GM12878 (cell line): ENCODE measurements at regions not wholly inside any gene's neighbourhood (a gene's known extent, or its start where the extent isn't known, plus 50 kb on each side); places are given as distances from the start of the nearest gene placed in this dataset.

Source experiments
- BCLAF1 ChIP-seq: fragments of 450-650 bp; IDR thresholded peaks from 2 replicates; pipeline ENCODE4 v1.6.1; 2017; ENCODE audit warnings: antibody characterized with exemption, mild to moderate bottlenecking, moderate library complexity
- CHD2 ChIP-seq: IDR thresholded peaks from 2 replicates; pipeline ENCODE4 v1.6.1; 2011; ENCODE audit warnings: low read depth, low read length, improper control_type of control experiment, borderline replicate concordance
- CUX1 ChIP-seq: IDR thresholded peaks from 2 replicates; pipeline ENCODE4 v1.6.1; 2012; ENCODE audit warnings: improper control_type of control experiment, low read depth, low read length; ENCODE audit not compliant: insufficient replicate concordance
- HSF1 ChIP-seq: fragments of 150-350 bp; IDR thresholded peaks from 2 replicates; pipeline ENCODE4 v1.6.1; 2014; ENCODE audit warnings: mild to moderate bottlenecking, low read depth, low read length
- MAX ChIP-seq: IDR thresholded peaks from 2 replicates; pipeline ENCODE4 v1.6.1; 2012; ENCODE audit warnings: low read depth, low read length, improper control_type of control experiment
- MLLT1 ChIP-seq: fragments of 450-650 bp; IDR thresholded peaks from 2 replicates; pipeline ENCODE4 v1.6.1; 2016; ENCODE audit warnings: mild to moderate bottlenecking
- MTA2 ChIP-seq: fragments of 450-650 bp; IDR thresholded peaks from 2 replicates; pipeline ENCODE4 v1.6.1; 2016; ENCODE audit warnings: low read depth, mild to moderate bottlenecking, moderate library complexity
- MTA3 ChIP-seq: IDR thresholded peaks from 2 replicates; pipeline ENCODE4 v1.6.1; 2012; ENCODE audit warnings: low read length, inconsistent platforms, borderline replicate concordance
- POLR2AphosphoS2 ChIP-seq: IDR thresholded peaks from 2 replicates; pipeline ENCODE4 v1.6.1; 2011; ENCODE audit warnings: low read depth, mild to moderate bottlenecking, low read length, improper control_type of control experiment, moderate library complexity
- RAD51 ChIP-seq: fragments of 450-650 bp; IDR thresholded peaks from 2 replicates; pipeline ENCODE4 v1.6.1; 2016; ENCODE audit warnings: moderate library complexity, mild to moderate bottlenecking, inconsistent platforms
- SKIL ChIP-seq: fragments of 450-650 bp; IDR thresholded peaks from 2 replicates; pipeline ENCODE4 v1.6.1; 2017; ENCODE audit warnings: mild to moderate bottlenecking, low read depth, inconsistent platforms; ENCODE audit not compliant: poor library complexity, severe bottlenecking
- ZNF274 ChIP-seq: IDR thresholded peaks from one replicate; pipeline ENCODE4 v1.8.0; 2011; ENCODE audit not compliant: insufficient read length, insufficient read depth
- ZNF384 ChIP-seq: IDR thresholded peaks from 2 replicates; pipeline ENCODE4 v1.6.1; 2012; ENCODE audit warnings: low read depth, mild to moderate bottlenecking, low read length, improper control_type of control experiment, borderline replicate concordance

- TF ChIP-seq CUX1 (no peak), POLR2AphosphoS2 (no peak), BCLAF1 (no peak), HSF1 (no peak), MTA2 (no peak), RAD51 (no peak), MTA3 (no peak), SKIL (no peak), ZNF384 (no peak), CHD2 (no peak), MLLT1 (no peak), ZNF274 (no peak), MAX (no peak)
These were observed 132.6 kb upstream of the CEP162 start (continued) for GRCh38 chr6:84360039-84360438.
